ENCODE measurements at regions not wholly inside any gene's neighbourhood (a gene's known extent, or its start where the extent isn't known, plus 50 kb on each side); places are given as distances from the start of the nearest gene placed in this dataset.
A peak's percentile ranks its signal among the peaks of the same experiment; 100 is the strongest.

DNA sequence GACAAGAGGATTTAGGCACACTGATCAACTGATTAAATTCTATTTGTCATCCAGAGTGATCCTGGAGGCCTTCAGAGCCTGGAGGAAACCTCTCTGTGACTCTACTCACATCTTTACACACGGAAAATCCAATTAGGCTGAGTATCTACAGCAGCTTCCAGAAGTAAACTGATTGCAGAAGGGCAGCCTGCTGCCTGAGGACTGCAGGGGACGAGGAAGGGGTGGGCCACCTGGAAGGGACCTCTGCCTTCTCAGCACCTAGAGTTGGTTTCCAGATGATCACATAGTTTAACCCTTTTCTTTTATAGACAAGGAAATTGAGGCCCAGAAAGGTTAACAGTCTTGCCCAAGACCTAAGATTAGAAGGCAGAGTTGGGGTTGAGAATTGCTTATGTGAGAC lies 206.1 kb downstream of the DAD1 start:
- no peak for DNase-seq (ENCODE audit: low read depth)
- no peak overlapping the region for H3K4me3 ChIP-seq (ENCODE audit: control insufficient read depth, low read depth, low read length)
- TF ChIP-seq, protein P1, sequence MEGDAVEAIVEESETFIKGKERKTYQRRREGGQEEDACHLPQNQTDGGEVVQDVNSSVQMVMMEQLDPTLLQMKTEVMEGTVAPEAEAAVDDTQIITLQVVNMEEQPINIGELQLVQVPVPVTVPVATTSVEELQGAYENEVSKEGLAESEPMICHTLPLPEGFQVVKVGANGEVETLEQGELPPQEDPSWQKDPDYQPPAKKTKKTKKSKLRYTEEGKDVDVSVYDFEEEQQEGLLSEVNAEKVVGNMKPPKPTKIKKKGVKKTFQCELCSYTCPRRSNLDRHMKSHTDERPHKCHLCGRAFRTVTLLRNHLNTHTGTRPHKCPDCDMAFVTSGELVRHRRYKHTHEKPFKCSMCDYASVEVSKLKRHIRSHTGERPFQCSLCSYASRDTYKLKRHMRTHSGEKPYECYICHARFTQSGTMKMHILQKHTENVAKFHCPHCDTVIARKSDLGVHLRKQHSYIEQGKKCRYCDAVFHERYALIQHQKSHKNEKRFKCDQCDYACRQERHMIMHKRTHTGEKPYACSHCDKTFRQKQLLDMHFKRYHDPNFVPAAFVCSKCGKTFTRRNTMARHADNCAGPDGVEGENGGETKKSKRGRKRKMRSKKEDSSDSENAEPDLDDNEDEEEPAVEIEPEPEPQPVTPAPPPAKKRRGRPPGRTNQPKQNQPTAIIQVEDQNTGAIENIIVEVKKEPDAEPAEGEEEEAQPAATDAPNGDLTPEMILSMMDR (conservative IDR thresholded peaks at IDR 0.05; ENCODE audit: control insufficient read depth, insufficient read depth, low read depth, low read length) = no peak

DNA sequence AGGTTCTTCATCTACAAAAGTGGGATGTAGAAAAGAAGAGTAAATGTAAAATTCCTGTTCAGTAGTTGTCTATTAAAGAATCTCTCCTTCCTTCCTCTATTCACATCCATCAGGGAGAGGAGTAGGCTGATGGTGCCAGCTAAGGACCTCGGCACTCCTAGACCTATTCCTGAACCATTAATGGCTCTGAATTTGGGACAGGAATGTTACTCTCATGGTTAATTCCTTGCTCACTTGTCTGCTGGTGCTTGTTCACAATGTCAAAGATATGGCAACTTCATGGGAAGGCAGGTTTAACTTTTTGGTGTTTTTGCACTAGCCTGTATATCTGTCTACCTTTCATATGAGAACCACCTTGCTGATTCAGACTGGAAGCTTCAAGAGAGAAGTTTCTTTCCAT lies 206.6 kb downstream of the DAD1 start:
- TF ChIP-seq, protein P1 (conservative IDR thresholded peaks at IDR 0.05; ENCODE audit: control insufficient read depth, insufficient read depth, low read depth, low read length) = no peak
- no peak overlapping the region for H3K4me3 ChIP-seq (ENCODE audit: control insufficient read depth, low read depth, low read length)
- DNase-seq (ENCODE audit: low read depth) = no peak

DNA sequence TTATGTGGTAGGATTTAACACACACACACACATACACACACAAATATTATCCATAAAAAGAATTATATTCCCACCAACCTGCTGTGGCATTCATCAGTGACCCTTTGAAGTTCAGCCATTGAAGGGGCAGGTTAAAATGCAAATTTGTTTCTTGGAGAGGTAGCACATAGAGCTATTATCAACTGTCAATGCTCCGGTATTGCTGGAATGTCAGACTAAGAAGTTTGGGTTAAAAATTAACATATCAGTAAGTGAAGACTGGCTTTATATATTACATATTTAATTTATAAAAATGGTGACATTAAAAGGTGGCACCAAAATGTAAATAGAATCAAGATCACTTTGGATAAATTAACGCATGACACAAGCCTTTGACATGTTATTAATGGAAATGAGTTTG lies 207.3 kb downstream of the DAD1 start:
- no peak overlapping the region for H3K4me3 ChIP-seq (ENCODE audit: control insufficient read depth, low read depth, low read length)
- no peak for DNase-seq (ENCODE audit: low read depth)
- TF ChIP-seq, protein P1 (conservative IDR thresholded peaks at IDR 0.05; ENCODE audit: control insufficient read depth, insufficient read depth, low read depth, low read length) = no peak

DNA sequence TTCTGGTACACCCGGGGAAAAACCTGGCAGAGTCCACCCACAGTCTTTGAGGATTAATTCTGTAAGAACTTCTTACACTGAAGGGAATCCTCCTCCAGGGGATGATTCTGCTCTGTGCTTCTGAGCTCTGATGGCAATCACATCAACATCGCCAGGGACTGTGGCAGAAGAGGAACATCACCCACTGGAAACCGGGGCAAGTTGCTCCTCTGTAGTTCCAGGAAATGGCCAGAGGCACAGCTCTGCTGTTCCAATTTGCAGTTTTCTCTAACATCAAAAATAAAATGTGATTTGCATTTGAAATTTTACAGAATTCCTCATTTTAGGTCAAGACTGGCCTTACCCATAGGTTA lies 207.6 kb downstream of the DAD1 start:
- no peak overlapping the region for H3K4me3 ChIP-seq (ENCODE audit: control insufficient read depth, low read depth, low read length)
- no peak for DNase-seq (ENCODE audit: low read depth)
- TF ChIP-seq, protein P1 (conservative IDR thresholded peaks at IDR 0.05; ENCODE audit: control insufficient read depth, insufficient read depth, low read depth, low read length) = no peak

DNA sequence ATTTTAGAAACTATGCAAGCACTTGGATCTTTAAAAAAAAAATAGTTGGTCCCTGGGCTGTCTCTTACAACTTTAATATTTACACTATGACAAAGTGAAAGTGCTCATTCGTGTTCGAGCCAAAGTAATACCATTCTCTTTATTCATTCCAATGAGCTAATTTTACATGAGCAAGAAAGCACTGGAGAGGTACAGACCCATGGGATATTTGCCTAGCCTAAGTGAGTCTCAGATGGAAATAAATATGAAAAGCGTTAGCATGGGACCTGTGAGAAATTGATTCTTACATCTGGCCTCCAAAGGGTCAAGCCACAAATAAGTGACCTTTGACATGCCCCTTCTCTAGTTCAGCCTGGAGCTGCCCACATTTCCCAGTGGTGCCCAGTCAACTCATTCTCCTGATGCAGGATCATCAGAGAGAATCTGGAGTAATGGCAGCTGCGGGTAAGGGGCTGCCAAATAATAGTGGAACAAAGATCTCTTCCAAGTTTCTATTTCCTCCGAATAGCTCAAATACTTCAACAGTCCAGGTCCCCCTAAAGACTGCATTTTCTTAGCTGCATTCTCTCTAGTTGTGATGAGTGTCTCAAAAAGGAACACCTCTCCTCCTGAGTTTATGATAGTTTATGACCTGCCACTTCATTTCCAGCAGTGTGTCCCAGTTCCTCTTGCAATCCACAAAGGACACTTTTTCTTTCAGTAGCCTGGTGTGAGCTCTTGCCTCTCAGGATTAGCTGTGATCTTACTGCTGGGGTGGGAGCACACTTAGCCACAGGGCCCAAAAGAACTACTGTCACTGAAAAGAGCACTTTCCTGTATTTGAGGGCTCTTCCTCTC lies 208.2 kb downstream of the DAD1 start:
- TF ChIP-seq, protein P1 (conservative IDR thresholded peaks at IDR 0.05; ENCODE audit: control insufficient read depth, insufficient read depth, low read depth, low read length) = no peak
- DNase-seq (ENCODE audit: low read depth) = peak; percentile 61
- no peak overlapping the region for H3K4me3 ChIP-seq (ENCODE audit: control insufficient read depth, low read depth, low read length)

DNA sequence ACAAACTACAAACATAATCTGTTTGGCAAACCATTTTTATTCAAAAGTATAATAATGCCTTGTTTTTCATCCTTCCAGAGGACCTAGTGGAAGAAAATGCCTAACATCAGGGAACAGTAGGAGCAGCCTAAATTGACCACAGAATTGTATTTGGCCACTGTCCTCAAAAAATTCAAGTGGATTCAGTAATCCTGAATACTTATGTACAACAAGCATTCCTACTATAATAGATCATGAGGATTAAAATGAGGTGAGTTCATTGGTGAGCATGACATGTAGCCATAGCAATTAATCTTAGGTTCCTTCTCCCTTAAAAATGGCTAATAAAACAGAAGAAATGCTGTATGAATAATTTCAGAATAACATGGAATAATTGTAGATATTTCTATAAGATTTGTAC lies 209.3 kb downstream of the DAD1 start:
- TF ChIP-seq, protein P1 (conservative IDR thresholded peaks at IDR 0.05; ENCODE audit: control insufficient read depth, insufficient read depth, low read depth, low read length) = no peak
- peak; percentile 17 for DNase-seq (ENCODE audit: low read depth)
- no peak overlapping the region for H3K4me3 ChIP-seq (ENCODE audit: control insufficient read depth, low read depth, low read length)
